H9 (cell line): ENCODE measurements at regions not wholly inside any gene's neighbourhood (a gene's known extent, or its start where the extent isn't known, plus 50 kb on each side); places are given as distances from the start of the nearest gene placed in this dataset.

Experiments
- DNase-seq: peaks from one replicate; pipeline ENCODE4 v3.0.0-alpha.2; 2017
- H2AFZ ChIP-seq: one replicate; pipeline ENCODE4 v1.6.1; 2013; ENCODE audit warnings: mild to moderate bottlenecking, low read length, control low read depth, moderate library complexity
- H2AK5ac ChIP-seq: 2 replicates; pipeline ENCODE4 v1.6.1; 2013; ENCODE audit warnings: low read length, control low read depth, mixed read lengths; ENCODE audit not compliant: insufficient read length
- H2BK120ac ChIP-seq: one replicate; pipeline ENCODE4 v1.6.1; 2013; ENCODE audit warnings: low read depth, mild to moderate bottlenecking, low read length, control low read depth, inconsistent platforms; ENCODE audit not compliant: poor library complexity, severe bottlenecking
- H2BK12ac ChIP-seq: 2 replicates; pipeline ENCODE4 v1.6.1; 2013; ENCODE audit warnings: low read length, control low read depth, mixed read lengths, low read depth; ENCODE audit not compliant: insufficient read length
- H2BK15ac ChIP-seq: 2 replicates; pipeline ENCODE4 v1.6.1; 2013; ENCODE audit warnings: low read depth, low read length, control low read depth
- H2BK20ac ChIP-seq: one replicate; pipeline ENCODE4 v1.6.1; 2013; ENCODE audit warnings: low read depth, mild to moderate bottlenecking, low read length, control low read depth, inconsistent platforms; ENCODE audit not compliant: poor library complexity, severe bottlenecking
- H2BK5ac ChIP-seq: 2 replicates; pipeline ENCODE4 v1.6.1; 2013; ENCODE audit warnings: low read length, control low read depth, mixed read lengths; ENCODE audit not compliant: insufficient read length
- H3K14ac ChIP-seq: 2 replicates; pipeline ENCODE4 v1.6.1; 2013; ENCODE audit warnings: low read length, control low read depth; ENCODE audit not compliant: insufficient read depth
- H3K18ac ChIP-seq: 2 replicates; pipeline ENCODE4 v1.6.1; 2013; ENCODE audit warnings: low read depth, mild to moderate bottlenecking, mixed read lengths, low read length, control low read depth; ENCODE audit not compliant: insufficient read length
- H3K23ac ChIP-seq: 2 replicates; pipeline ENCODE4 v1.6.1; 2013; ENCODE audit warnings: low read length, control low read depth, mixed read lengths, low read depth; ENCODE audit not compliant: insufficient read length
- H3K23me2 ChIP-seq: 2 replicates; pipeline ENCODE4 v1.6.1; 2013; ENCODE audit warnings: low read depth, mild to moderate bottlenecking, mixed read lengths, low read length, control low read depth; ENCODE audit not compliant: insufficient read length, poor library complexity, severe bottlenecking
- H3K27ac ChIP-seq: 2 replicates; pipeline ENCODE4 v1.5.1; 2013; ENCODE audit warnings: low read length, control low read depth, mixed read lengths, low read depth; ENCODE audit not compliant: insufficient read length
- H3K27me3 ChIP-seq: 2 replicates; pipeline ENCODE4 v1.6.1; 2013; ENCODE audit warnings: low read length, control low read depth, inconsistent platforms; ENCODE audit not compliant: insufficient read depth
- H3K4ac ChIP-seq: 2 replicates; pipeline ENCODE4 v1.6.1; 2013; ENCODE audit warnings: low read depth, mild to moderate bottlenecking, control low read depth, inconsistent platforms, low read length, moderate library complexity
- H3K4me1 ChIP-seq: 2 replicates; pipeline ENCODE4 v1.6.1; 2013; ENCODE audit warnings: low read length, control low read depth, inconsistent platforms; ENCODE audit not compliant: insufficient read depth
- H3K4me2 ChIP-seq: 2 replicates; pipeline ENCODE4 v1.6.1; 2013; ENCODE audit warnings: low read length, control low read depth, mixed read lengths; ENCODE audit not compliant: insufficient read length, insufficient read depth
- H3K56ac ChIP-seq: 2 replicates; pipeline ENCODE4 v1.6.1; 2013; ENCODE audit warnings: low read depth, mild to moderate bottlenecking, mixed read lengths, low read length, control low read depth; ENCODE audit not compliant: insufficient read length
- H3K79me1 ChIP-seq: 2 replicates; pipeline ENCODE4 v1.6.1; 2013; ENCODE audit warnings: low read depth, mild to moderate bottlenecking, moderate library complexity, low read length, control low read depth, inconsistent platforms; ENCODE audit not compliant: insufficient read depth, poor library complexity, severe bottlenecking
- H3K79me2 ChIP-seq: 2 replicates; pipeline ENCODE4 v1.6.1; 2013; ENCODE audit warnings: low read length, control low read depth, inconsistent platforms; ENCODE audit not compliant: insufficient read depth
- H3K9ac ChIP-seq: 2 replicates; pipeline ENCODE4 v1.6.1; 2013; ENCODE audit warnings: low read length, control low read depth, mixed read lengths; ENCODE audit not compliant: insufficient read length; ENCODE audit errors: extremely low read depth
- H3K9me3 ChIP-seq: one replicate; pipeline ENCODE4 v1.6.1; 2013; ENCODE audit warnings: low read depth, low read length, inconsistent platforms; ENCODE audit not compliant: control insufficient read depth
- H3T11ph ChIP-seq: one replicate; pipeline ENCODE4 v1.6.1; 2013; ENCODE audit warnings: mild to moderate bottlenecking, low read length, control low read depth, inconsistent platforms
- H4K20me1 ChIP-seq: one replicate; pipeline ENCODE4 v1.6.1; 2013; ENCODE audit not compliant: control insufficient read depth, insufficient read length, insufficient read depth
- H4K5ac ChIP-seq: 2 replicates; pipeline ENCODE4 v1.6.1; 2013; ENCODE audit warnings: low read depth, mild to moderate bottlenecking, mixed read lengths, low read length, control low read depth; ENCODE audit not compliant: insufficient read length
- H4K8ac ChIP-seq: replicated peaks from 2 replicates; pipeline ENCODE4 v1.6.1; 2013; ENCODE audit warnings: low read length, control low read depth, mixed read lengths, low read depth; ENCODE audit not compliant: insufficient read length
- H4K91ac ChIP-seq: 2 replicates; pipeline ENCODE4 v1.6.1; 2013; ENCODE audit warnings: low read depth, mild to moderate bottlenecking, moderate library complexity, mixed read lengths, low read length, control low read depth; ENCODE audit not compliant: insufficient read length
- H3K27ac Mint-ChIP-seq, 3 experiments: 2 replicates in 2 of 3; 3 replicates in 1 of 3; pipeline ENCODE4 v1.8.0; 2020 to 2021; ENCODE audit warnings: mixed read lengths in 3 of 3, mild to moderate bottlenecking in 1 of 3, moderate library complexity in 1 of 3
- H3K27me3 Mint-ChIP-seq: 2 replicates; pipeline ENCODE4 v1.8.0; 2021; ENCODE audit warnings: low read depth, mild to moderate bottlenecking, moderate library complexity, mixed read lengths
- H3K36me3 Mint-ChIP-seq, 3 experiments: 2 replicates in 2 of 3; 3 replicates in 1 of 3; pipeline ENCODE4 v1.8.0; 2020 to 2021; ENCODE audit warnings: low read depth in 3 of 3, mixed read lengths in 3 of 3; ENCODE audit not compliant: insufficient read depth in 1 of 3
- H3K4me1 Mint-ChIP-seq, 2 experiments: 2 replicates each; pipeline ENCODE4 v1.8.0; 2020; ENCODE audit warnings: mixed read lengths in 2 of 2
- H3K4me3 Mint-ChIP-seq, 2 experiments: 2 replicates in 1 of 2; 3 replicates in 1 of 2; pipeline ENCODE4 v1.8.0; 2020 to 2021; ENCODE audit warnings: mild to moderate bottlenecking in 2 of 2, mixed read lengths in 2 of 2, moderate library complexity in 1 of 2
- H3K9me3 Mint-ChIP-seq, 2 experiments: 2 replicates in 1 of 2; 3 replicates in 1 of 2; pipeline ENCODE4 v1.8.0; 2020; ENCODE audit warnings: mild to moderate bottlenecking in 2 of 2, mixed read lengths in 2 of 2, moderate library complexity in 1 of 2
- CTCF ChIP-seq: fragments of 200-600 bp; sonication (generic); conservative IDR thresholded peaks from 3 replicates; pipeline ENCODE4 v1.8.0; 2021; ENCODE audit warnings: antibody characterized with exemption, mild to moderate bottlenecking
- WGBS: extraction: QIAGEN DNeasy Blood & Tissue Kit; methylation state at CpG from one replicate; pipeline ENCODE4 v1.1.7; 2013; ENCODE audit warnings: missing lambda C conversion rate, low lambda C conversion rate, mixed read lengths; ENCODE audit not compliant: insufficient read length; ENCODE audit errors: extremely low coverage; 5-methylcytosine and 5-hydroxymethylcytosine counted together

- Histone ChIP-seq H4K20me1 (no peaks in the 10 kb centered on the region), H3K18ac (no peak overlapping the region), H2BK12ac (no peak overlapping the region), H3K27me3 (no peaks in the 10 kb centered on the region), H4K91ac (no peak overlapping the region), H3K79me1 (no peaks in the 10 kb centered on the region), H3K4ac (no peak overlapping the region), H2AK5ac (no peak overlapping the region), H3K23me2 (no peaks in the 10 kb centered on the region), H3K9ac (no peak overlapping the region), H3K14ac (no peak overlapping the region), H3K79me2 (no peaks in the 10 kb centered on the region), H3K4me1 (no peaks in the 10 kb centered on the region), H3K9me3 (no peaks in the 10 kb centered on the region), H2BK15ac (no peak overlapping the region), H2AFZ (no peak overlapping the region), H2BK120ac (no peak overlapping the region), H4K8ac (no peak overlapping the region), H2BK5ac (no peak overlapping the region), H3K56ac (no peak overlapping the region), H3T11ph (no peak overlapping the region), H2BK20ac (no peak overlapping the region), H3K4me2 (no peak overlapping the region), H4K5ac (no peak overlapping the region), H3K27ac (no peak overlapping the region), H3K23ac (no peak overlapping the region)
- Mint-ChIP-seq H3K9me3 (no peaks in the 10 kb centered on the region), H3K4me1 (no peaks in the 10 kb centered on the region), H3K4me3 (no peak overlapping the region), H3K27ac (no peak overlapping the region), H3K27me3 (no peaks in the 10 kb centered on the region), H3K36me3 (no peaks in the 10 kb centered on the region)
- WGBS = no CpG with 5 or more reads among the region's 1 CpG
- no peak for DNase-seq
- TF ChIP-seq CTCF = no peak
Measured at GRCh38 chr12:24055747-24056146, 106.3 kb upstream of the SOX5 start.
